ENCODE measurements at regions not wholly inside any gene's neighbourhood (a gene's known extent, or its start where the extent isn't known, plus 50 kb on each side); places are given as distances from the start of the nearest gene placed in this dataset.

DNA sequence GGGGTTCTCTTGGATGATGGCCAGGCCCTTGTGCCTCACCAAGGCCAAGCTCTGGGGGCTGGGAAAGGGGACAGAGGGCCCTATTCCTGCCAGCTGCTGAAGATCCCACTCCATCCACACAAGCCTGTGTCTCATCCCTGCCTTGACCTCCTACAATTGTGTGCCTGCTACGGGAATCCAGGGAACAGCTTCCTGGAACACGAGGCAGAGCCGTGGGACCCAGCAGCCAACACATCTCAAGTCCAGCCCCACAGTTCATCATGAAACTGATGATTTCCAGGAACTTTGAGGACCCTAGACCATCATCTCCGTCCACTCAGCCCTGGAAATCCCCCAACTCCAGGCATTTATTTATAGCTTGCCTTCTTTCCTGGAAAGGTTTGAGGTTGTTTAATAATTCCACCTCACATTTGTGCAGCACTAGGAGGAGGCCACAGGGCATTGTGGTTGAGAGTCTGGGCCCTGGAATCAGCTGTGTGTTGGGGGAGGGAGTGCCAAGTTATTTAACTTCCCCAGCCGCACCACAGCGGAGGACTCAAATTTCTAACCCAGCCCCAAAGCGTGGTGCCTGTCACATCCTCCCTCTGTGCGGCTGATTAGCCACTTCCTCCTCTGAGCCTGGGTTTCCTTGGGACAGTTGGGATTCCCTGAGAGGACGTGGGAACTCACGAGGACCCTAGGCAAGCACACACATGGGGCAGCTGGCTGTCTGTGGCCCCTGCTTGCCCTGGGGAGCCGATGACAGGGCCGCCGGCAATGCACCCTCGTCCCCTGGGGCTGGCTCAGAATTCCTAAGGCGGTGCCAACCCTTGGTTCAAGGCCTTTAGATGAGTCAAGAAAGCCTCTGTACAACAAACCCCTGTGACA is 58.2 kb upstream of the GGTA1 start (continued):
- TF ChIP-seq, protein P1, sequence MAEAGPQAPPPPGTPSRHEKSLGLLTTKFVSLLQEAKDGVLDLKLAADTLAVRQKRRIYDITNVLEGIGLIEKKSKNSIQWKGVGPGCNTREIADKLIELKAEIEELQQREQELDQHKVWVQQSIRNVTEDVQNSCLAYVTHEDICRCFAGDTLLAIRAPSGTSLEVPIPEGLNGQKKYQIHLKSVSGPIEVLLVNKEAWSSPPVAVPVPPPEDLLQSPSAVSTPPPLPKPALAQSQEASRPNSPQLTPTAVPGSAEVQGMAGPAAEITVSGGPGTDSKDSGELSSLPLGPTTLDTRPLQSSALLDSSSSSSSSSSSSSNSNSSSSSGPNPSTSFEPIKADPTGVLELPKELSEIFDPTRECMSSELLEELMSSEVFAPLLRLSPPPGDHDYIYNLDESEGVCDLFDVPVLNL (IDR thresholded peaks at IDR 0.05; ENCODE audit: low read depth, low read length) = no peak
- no peak for TF ChIP-seq BMI1 (IDR thresholded peaks at IDR 0.05; ENCODE audit: borderline replicate concordance)
- TF ChIP-seq NR2C2 (IDR thresholded peaks at IDR 0.05; ENCODE audit: borderline replicate concordance, control insufficient read depth, insufficient read length, low read depth) = no peak
- peak; percentile 63 for TF ChIP-seq RUNX3 (IDR thresholded peaks at IDR 0.05; ENCODE audit: low read length)
- peak; percentile 55 for TF ChIP-seq EED (IDR thresholded peaks at IDR 0.05; ENCODE audit: low read depth)
- TF ChIP-seq, protein P2, sequence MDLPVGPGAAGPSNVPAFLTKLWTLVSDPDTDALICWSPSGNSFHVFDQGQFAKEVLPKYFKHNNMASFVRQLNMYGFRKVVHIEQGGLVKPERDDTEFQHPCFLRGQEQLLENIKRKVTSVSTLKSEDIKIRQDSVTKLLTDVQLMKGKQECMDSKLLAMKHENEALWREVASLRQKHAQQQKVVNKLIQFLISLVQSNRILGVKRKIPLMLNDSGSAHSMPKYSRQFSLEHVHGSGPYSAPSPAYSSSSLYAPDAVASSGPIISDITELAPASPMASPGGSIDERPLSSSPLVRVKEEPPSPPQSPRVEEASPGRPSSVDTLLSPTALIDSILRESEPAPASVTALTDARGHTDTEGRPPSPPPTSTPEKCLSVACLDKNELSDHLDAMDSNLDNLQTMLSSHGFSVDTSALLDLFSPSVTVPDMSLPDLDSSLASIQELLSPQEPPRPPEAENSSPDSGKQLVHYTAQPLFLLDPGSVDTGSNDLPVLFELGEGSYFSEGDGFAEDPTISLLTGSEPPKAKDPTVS (IDR thresholded peaks at IDR 0.05; ENCODE audit: low read depth, low read length) = no peak
- TF ChIP-seq, protein P3, sequence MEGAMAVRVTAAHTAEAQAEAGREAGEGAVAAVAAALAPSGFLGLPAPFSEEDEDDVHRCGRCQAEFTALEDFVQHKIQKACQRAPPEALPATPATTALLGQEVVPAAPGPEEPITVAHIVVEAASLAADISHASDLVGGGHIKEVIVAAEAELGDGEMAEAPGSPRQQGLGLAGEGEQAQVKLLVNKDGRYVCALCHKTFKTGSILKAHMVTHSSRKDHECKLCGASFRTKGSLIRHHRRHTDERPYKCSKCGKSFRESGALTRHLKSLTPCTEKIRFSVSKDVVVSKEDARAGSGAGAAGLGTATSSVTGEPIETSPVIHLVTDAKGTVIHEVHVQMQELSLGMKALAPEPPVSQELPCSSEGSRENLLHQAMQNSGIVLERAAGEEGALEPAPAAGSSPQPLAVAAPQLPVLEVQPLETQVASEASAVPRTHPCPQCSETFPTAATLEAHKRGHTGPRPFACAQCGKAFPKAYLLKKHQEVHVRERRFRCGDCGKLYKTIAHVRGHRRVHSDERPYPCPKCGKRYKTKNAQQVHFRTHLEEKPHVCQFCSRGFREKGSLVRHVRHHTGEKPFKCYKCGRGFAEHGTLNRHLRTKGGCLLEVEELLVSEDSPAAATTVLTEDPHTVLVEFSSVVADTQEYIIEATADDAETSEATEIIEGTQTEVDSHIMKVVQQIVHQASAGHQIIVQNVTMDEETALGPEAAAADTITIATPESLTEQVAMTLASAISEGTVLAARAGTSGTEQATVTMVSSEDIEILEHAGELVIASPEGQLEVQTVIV (IDR thresholded peaks at IDR 0.05; ENCODE audit: borderline replicate concordance, partially characterized antibody) = no peak
- TF ChIP-seq MYB (IDR thresholded peaks at IDR 0.05; ENCODE audit: borderline replicate concordance, low read depth, low read length) = no peak
- TF ChIP-seq, protein P4, sequence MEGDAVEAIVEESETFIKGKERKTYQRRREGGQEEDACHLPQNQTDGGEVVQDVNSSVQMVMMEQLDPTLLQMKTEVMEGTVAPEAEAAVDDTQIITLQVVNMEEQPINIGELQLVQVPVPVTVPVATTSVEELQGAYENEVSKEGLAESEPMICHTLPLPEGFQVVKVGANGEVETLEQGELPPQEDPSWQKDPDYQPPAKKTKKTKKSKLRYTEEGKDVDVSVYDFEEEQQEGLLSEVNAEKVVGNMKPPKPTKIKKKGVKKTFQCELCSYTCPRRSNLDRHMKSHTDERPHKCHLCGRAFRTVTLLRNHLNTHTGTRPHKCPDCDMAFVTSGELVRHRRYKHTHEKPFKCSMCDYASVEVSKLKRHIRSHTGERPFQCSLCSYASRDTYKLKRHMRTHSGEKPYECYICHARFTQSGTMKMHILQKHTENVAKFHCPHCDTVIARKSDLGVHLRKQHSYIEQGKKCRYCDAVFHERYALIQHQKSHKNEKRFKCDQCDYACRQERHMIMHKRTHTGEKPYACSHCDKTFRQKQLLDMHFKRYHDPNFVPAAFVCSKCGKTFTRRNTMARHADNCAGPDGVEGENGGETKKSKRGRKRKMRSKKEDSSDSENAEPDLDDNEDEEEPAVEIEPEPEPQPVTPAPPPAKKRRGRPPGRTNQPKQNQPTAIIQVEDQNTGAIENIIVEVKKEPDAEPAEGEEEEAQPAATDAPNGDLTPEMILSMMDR (IDR thresholded peaks at IDR 0.05 in 2 of 3, conservative IDR thresholded peaks at IDR 0.05 in 1 of 3; ENCODE audit: control insufficient read depth in 2 of 3, extremely low read depth in 1 of 3, insufficient read depth in 1 of 3, low read depth in 3 of 3, low read length in 3 of 3) = no peak
- TF ChIP-seq, protein P5, sequence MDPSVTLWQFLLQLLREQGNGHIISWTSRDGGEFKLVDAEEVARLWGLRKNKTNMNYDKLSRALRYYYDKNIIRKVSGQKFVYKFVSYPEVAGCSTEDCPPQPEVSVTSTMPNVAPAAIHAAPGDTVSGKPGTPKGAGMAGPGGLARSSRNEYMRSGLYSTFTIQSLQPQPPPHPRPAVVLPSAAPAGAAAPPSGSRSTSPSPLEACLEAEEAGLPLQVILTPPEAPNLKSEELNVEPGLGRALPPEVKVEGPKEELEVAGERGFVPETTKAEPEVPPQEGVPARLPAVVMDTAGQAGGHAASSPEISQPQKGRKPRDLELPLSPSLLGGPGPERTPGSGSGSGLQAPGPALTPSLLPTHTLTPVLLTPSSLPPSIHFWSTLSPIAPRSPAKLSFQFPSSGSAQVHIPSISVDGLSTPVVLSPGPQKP (IDR thresholded peaks at IDR 0.05; ENCODE audit: low read depth, low read length) = no peak
- TF ChIP-seq RCOR1 (conservative IDR thresholded peaks at IDR 0.05; ENCODE audit: low read depth, low read length) = no peak
- no peak for TF ChIP-seq KDM1A (IDR thresholded peaks at IDR 0.05; ENCODE audit: borderline replicate concordance)
- TF ChIP-seq, protein P6, sequence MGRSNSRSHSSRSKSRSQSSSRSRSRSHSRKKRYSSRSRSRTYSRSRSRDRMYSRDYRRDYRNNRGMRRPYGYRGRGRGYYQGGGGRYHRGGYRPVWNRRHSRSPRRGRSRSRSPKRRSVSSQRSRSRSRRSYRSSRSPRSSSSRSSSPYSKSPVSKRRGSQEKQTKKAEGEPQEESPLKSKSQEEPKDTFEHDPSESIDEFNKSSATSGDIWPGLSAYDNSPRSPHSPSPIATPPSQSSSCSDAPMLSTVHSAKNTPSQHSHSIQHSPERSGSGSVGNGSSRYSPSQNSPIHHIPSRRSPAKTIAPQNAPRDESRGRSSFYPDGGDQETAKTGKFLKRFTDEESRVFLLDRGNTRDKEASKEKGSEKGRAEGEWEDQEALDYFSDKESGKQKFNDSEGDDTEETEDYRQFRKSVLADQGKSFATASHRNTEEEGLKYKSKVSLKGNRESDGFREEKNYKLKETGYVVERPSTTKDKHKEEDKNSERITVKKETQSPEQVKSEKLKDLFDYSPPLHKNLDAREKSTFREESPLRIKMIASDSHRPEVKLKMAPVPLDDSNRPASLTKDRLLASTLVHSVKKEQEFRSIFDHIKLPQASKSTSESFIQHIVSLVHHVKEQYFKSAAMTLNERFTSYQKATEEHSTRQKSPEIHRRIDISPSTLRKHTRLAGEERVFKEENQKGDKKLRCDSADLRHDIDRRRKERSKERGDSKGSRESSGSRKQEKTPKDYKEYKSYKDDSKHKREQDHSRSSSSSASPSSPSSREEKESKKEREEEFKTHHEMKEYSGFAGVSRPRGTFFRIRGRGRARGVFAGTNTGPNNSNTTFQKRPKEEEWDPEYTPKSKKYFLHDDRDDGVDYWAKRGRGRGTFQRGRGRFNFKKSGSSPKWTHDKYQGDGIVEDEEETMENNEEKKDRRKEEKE (IDR thresholded peaks at IDR 0.05) = no peak
- TF ChIP-seq KAT2A (conservative IDR thresholded peaks at IDR 0.05; ENCODE audit: control insufficient read depth, low read depth, low read length) = no peak
- no peak for TF ChIP-seq EP300 (IDR thresholded peaks at IDR 0.05; ENCODE audit: borderline replicate concordance in 1 of 2, control insufficient read depth in 1 of 2, low read depth in 2 of 2, low read length in 2 of 2)
- TF ChIP-seq MEF2B (IDR thresholded peaks at IDR 0.05; ENCODE audit: partially characterized antibody, poor library complexity, severe bottlenecking) = no peak
